ENCODE measurements at regions not wholly inside any gene's neighbourhood (a gene's known extent, or its start where the extent isn't known, plus 50 kb on each side); places are given as distances from the start of the nearest gene placed in this dataset.

DNA sequence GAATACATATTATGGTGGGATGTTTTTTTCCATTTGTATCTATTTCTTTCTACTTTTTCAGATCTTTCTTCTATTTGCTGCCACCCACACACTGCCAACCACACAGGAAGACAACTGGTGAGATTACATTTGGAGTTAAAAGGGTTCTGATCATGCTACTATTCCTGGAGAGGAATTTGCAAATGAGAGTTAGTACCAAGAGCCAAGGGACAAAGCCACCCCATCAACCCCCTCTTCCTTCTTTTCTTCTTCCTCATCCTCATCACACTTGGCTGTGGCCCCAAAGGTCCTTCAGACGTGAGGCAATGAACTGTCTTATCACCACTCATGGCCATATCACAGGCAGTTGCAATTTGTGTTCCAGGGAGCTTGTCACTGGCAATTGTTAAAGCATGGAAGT, 215.6 kb upstream of the SLC14A2 start:
- no peak for ATAC-seq
- no peak overlapping the region for H3K4me3 ChIP-seq (ENCODE audit: low read depth in 2 of 2, low read length in 2 of 2)
- TF ChIP-seq REST (IDR thresholded peaks at IDR 0.05; ENCODE audit: insufficient read depth in 1 of 2, low read depth in 2 of 2, low read length in 1 of 2) = no peak
- TF ChIP-seq POLR2AphosphoS5 (IDR thresholded peaks at IDR 0.05; ENCODE audit: low read depth, low read length) = no peak
- TF ChIP-seq SIN3A (IDR thresholded peaks at IDR 0.05; ENCODE audit: borderline replicate concordance, insufficient read depth, low read depth, low read length) = no peak
- TF ChIP-seq CTCF (IDR thresholded peaks at IDR 0.05) = no peak
- no peak for TF ChIP-seq TCF7L2 (IDR thresholded peaks at IDR 0.05; ENCODE audit: low read depth, low read length)
- CTCF ChIA-PET = no interaction called here
- in situ Hi-C loops (cut with HindIII; ENCODE audit: low pct_unique_long_range_greater_than_20kb, low sequenced_read_pairs) (no loop called here), intact Hi-C loops (cut with micrococcal nuclease; ENCODE audit: unreplicated experiment) (no loop called here)
- DNase-seq (ENCODE audit: low read depth, low spot score) = no peak
- no peaks in the 10 kb centered on the region for H3K9me3 ChIP-seq (ENCODE audit: control insufficient read depth, insufficient read depth, low read depth, low read length)
- no TSS peak for BruUV-seq (replicated peaks)
- H3K36me3 ChIP-seq (ENCODE audit: control insufficient read depth, insufficient read depth, low read length) = no peaks in the 10 kb centered on the region
- no peaks in the 10 kb centered on the region for H3K27me3 ChIP-seq (ENCODE audit: control insufficient read depth, insufficient read depth, low read length)
- no peaks in the 10 kb centered on the region for H3K4me1 ChIP-seq (ENCODE audit: control insufficient read depth, insufficient read depth, low read length)
- POLR2A ChIA-PET = no interaction called here
- H3K27ac ChIP-seq (ENCODE audit: low read length) = no peak overlapping the region

DNA sequence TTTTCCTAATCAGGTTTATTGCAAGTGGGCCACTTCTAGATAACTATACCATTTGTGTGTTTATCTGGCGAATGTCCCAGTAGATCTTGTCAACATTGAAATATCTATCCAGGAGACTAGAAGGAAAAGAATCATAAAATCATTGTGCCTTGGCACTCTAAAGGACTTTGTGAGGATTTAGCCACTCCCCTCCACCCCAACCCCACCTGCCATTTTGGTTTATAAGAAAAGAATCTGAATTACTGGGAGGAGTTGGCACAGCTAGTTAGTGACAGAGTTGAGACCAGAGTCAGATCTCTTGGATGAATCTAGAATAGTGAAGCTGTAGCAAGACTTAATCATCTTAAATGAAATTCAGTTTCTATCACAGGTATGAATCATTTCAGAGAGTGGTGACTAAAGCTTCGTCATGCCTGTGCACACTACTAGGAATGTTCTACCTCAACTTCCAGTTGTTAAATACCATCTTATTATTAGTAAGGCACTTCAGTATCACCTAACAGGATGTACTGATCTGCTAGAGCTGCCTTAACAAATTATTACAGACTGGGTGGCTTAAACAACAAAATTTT, 212.7 kb upstream of the SLC14A2 start:
- Histone ChIP-seq H3K4me1 (ENCODE audit: control insufficient read depth, insufficient read depth, low read length) (no peaks in the 10 kb centered on the region), H3K4me3 (ENCODE audit: low read depth in 2 of 2, low read length in 2 of 2) (no peak overlapping the region), H3K9me3 (ENCODE audit: control insufficient read depth, insufficient read depth, low read depth, low read length) (no peaks in the 10 kb centered on the region), H3K36me3 (ENCODE audit: control insufficient read depth, insufficient read depth, low read length) (no peaks in the 10 kb centered on the region), H3K27ac (ENCODE audit: low read length) (no peak overlapping the region), H3K27me3 (ENCODE audit: control insufficient read depth, insufficient read depth, low read length) (no peaks in the 10 kb centered on the region)
- intact Hi-C loops (cut with micrococcal nuclease; ENCODE audit: unreplicated experiment) = no loop called here
- no peak for ATAC-seq
- POLR2A ChIA-PET = no interaction called here
- CTCF ChIA-PET = no interaction called here
- no TSS peak for BruUV-seq (replicated peaks)
- in situ Hi-C loops (cut with HindIII; ENCODE audit: low pct_unique_long_range_greater_than_20kb, low sequenced_read_pairs) = no loop called here
- DNase-seq (ENCODE audit: low read depth, low spot score) = no peak
- TF ChIP-seq TCF7L2 (IDR thresholded peaks at IDR 0.05; ENCODE audit: low read depth, low read length) = no peak
- no peak for TF ChIP-seq REST (IDR thresholded peaks at IDR 0.05; ENCODE audit: insufficient read depth in 1 of 2, low read depth in 2 of 2, low read length in 1 of 2)
- TF ChIP-seq CTCF (IDR thresholded peaks at IDR 0.05) = no peak
- TF ChIP-seq SIN3A (IDR thresholded peaks at IDR 0.05; ENCODE audit: borderline replicate concordance, insufficient read depth, low read depth, low read length) = no peak
- TF ChIP-seq POLR2AphosphoS5 (IDR thresholded peaks at IDR 0.05; ENCODE audit: low read depth, low read length) = no peak

Data from Panc1 (cell line).